Upper lobe of left lung (tissue), 6 donors: ENCODE measurements at regions not wholly inside any gene's neighbourhood (a gene's known extent, or its start where the extent isn't known, plus 50 kb on each side); places are given as distances from the start of the nearest gene placed in this dataset.
"Not testable (repeated sequence)": the region's sequence is repeated elsewhere in the genome, so short reads cannot be mapped to it uniquely, and the experiment has no call there.

Source experiments
- ATAC-seq, 2 donors: fragments of 200-7000 bp; cut with Tn5 transposase; one replicate each; pipeline ENCODE4 v1.9.1; 2022; ENCODE audit warnings: mild to moderate bottlenecking in 2 of 2, moderate library complexity in 2 of 2; ENCODE audit not compliant: low FRiP score in 2 of 2
- DNase-seq, 2 donors: peaks; one replicate each; pipeline ENCODE4 v3.0.0-alpha.2; 2019 to 2020
- H3K27ac ChIP-seq, 4 donors: fragments of 200-600 bp; sonication (generic); one replicate each; pipeline ENCODE4 v1.5.1; 2016 to 2019
- H3K27me3 ChIP-seq, 4 donors: fragments of 200-600 bp; sonication (generic); one replicate each; pipeline ENCODE4 v1.5.1; 2017 to 2019
- H3K36me3 ChIP-seq, 4 donors: fragments of 200-600 bp; sonication (generic); one replicate each; pipeline ENCODE4 v1.5.1; 2016 to 2019
- H3K4me1 ChIP-seq, 4 donors: fragments of 200-600 bp; sonication (generic); one replicate each; pipeline ENCODE4 v1.5.1; 2018 to 2019
- H3K4me3 ChIP-seq, 4 donors: fragments of 200-600 bp; sonication (generic); one replicate each; pipeline ENCODE4 v1.5.1; 2017 to 2019; ENCODE audit warnings: mild to moderate bottlenecking in 2 of 4, moderate library complexity in 1 of 4
- H3K9me3 ChIP-seq, 4 donors: fragments of 200-600 bp; sonication (generic); one replicate each; pipeline ENCODE4 v1.5.1; 2018 to 2019
- CTCF ChIP-seq, 6 experiments: fragments of 450-650 bp in 4 of 6; fragments of 200-600 bp in 2 of 6; sonication (generic) in 2 of 6; IDR thresholded peaks; one replicate each; pipeline ENCODE4 v1.5.1; 2016 to 2019; ENCODE audit warnings: antibody characterized with exemption in 6 of 6
- EP300 ChIP-seq, 4 donors: sonication (generic); formaldehyde crosslinking; IDR thresholded peaks; one replicate each; pipeline ENCODE4 v1.5.1; 2017; ENCODE audit warnings: antibody characterized with exemption in 4 of 4, control low read depth in 2 of 4
- POLR2A ChIP-seq, 4 donors: fragments of 450-650 bp; IDR thresholded peaks; one replicate each; pipeline ENCODE4 v1.5.1; 2016 to 2017; ENCODE audit warnings: antibody characterized with exemption in 4 of 4, mild to moderate bottlenecking in 2 of 4
- POLR2AphosphoS5 ChIP-seq, 2 donors: sonication (generic); formaldehyde crosslinking; IDR thresholded peaks; one replicate each; pipeline ENCODE4 v1.5.1; 2017; ENCODE audit warnings: antibody characterized with exemption in 2 of 2
- WGBS, 2 donors: methylation state at CpG; one replicate each; pipeline ENCODE4 v1.1.5; 2017 to 2018; 5-methylcytosine and 5-hydroxymethylcytosine counted together
- donor health status: DM: no; HTN: no; CAD: no; lungs with moderate emphysema.
- donor health status: DM: no; HTN: yes; CAD: no; lungs with severe emphysema.

GRCh38 chr4:111433441-111433840 is 711.8 kb upstream of the FAM241A start:
- TF ChIP-seq EP300 (IDR thresholded peaks at IDR 0.05) (no peak), POLR2A (IDR thresholded peaks at IDR 0.05) (no peak), POLR2AphosphoS5 (IDR thresholded peaks at IDR 0.05) (no peak), CTCF (IDR thresholded peaks at IDR 0.05) (no peak)
- Histone ChIP-seq H3K9me3 (no peaks in the 10 kb centered on the region), H3K4me3 (no peak overlapping the region), H3K27me3 (no peaks in the 10 kb centered on the region), H3K36me3 (no peaks in the 10 kb centered on the region), H3K4me1 (no peaks in the 10 kb centered on the region), H3K27ac (no peak overlapping the region)
- 73 to 76% methylated on average over 2 of the region's 2 CpGs for WGBS, 2 donors
- no peak for DNase-seq
- no peak for ATAC-seq

GRCh38 chr4:111434586-111434985 is 710.7 kb upstream of the FAM241A start:
- 68 to 70% methylated on average over 7 of the region's 7 CpGs for WGBS, 2 donors
- no peak for ATAC-seq
- Histone ChIP-seq H3K4me3 (no peak overlapping the region), H3K4me1 (no peaks in the 10 kb centered on the region), H3K27me3 (no peaks in the 10 kb centered on the region), H3K27ac (no peak overlapping the region), H3K36me3 (no peaks in the 10 kb centered on the region), H3K9me3 (no peaks in the 10 kb centered on the region)
- no peak for DNase-seq
- TF ChIP-seq POLR2AphosphoS5 (IDR thresholded peaks at IDR 0.05) = no peak
- TF ChIP-seq EP300 (IDR thresholded peaks at IDR 0.05) = no peak
- no peak for TF ChIP-seq POLR2A (IDR thresholded peaks at IDR 0.05)
- no peak for TF ChIP-seq CTCF (IDR thresholded peaks at IDR 0.05)

GRCh38 chr4:111435986-111436744 is 709.1 kb upstream of the FAM241A start:
- Histone ChIP-seq H3K9me3 (no peaks in the 10 kb centered on the region), H3K27ac (no peak overlapping the region), H3K36me3 (no peaks in the 10 kb centered on the region), H3K4me3 (no peak overlapping the region), H3K4me1 (no peaks in the 10 kb centered on the region), H3K27me3 (no peaks in the 10 kb centered on the region)
- no peak for DNase-seq
- WGBS, 2 donors = 65 to 78% methylated on average over 2 of the region's 2 CpGs
- no peak for TF ChIP-seq CTCF (IDR thresholded peaks at IDR 0.05)
- no peak for TF ChIP-seq POLR2AphosphoS5 (IDR thresholded peaks at IDR 0.05)
- no peak for TF ChIP-seq POLR2A (IDR thresholded peaks at IDR 0.05)
- TF ChIP-seq EP300 (IDR thresholded peaks at IDR 0.05) = no peak
- no peak for ATAC-seq

GRCh38 chr4:111441687-111442086 is 703.6 kb upstream of the FAM241A start:
- WGBS, 2 donors = 50 to 73% methylated on average over 2 of the region's 2 CpGs
- Histone ChIP-seq H3K27me3 (no peaks in the 10 kb centered on the region), H3K4me3 (no peak overlapping the region), H3K4me1 (no peaks in the 10 kb centered on the region), H3K36me3 (no peaks in the 10 kb centered on the region), H3K9me3 (no peaks in the 10 kb centered on the region), H3K27ac (no peak overlapping the region)
- TF ChIP-seq POLR2A (IDR thresholded peaks at IDR 0.05) = no peak
- no peak for DNase-seq
- ATAC-seq = no peak

GRCh38 chr4:111444836-111445235 is 700.4 kb upstream of the FAM241A start:
- 66 to 85% methylated on average over 3 of the region's 3 CpGs for WGBS, 2 donors
- ATAC-seq, H3K27me3 ChIP-seq: not testable (repeated sequence)

GRCh38 chr4:111449657-111450056 is 695.6 kb upstream of the FAM241A start:
- no peak overlapping the region for H3K27ac ChIP-seq
- no peaks in the 10 kb centered on the region for H3K4me1 ChIP-seq
- H3K9me3 ChIP-seq = no peaks in the 10 kb centered on the region
- H3K36me3 ChIP-seq = no peaks in the 10 kb centered on the region
- WGBS, 2 donors = 80 to 83% methylated on average over 1 of the region's 1 CpG
- no peak for TF ChIP-seq CTCF (IDR thresholded peaks at IDR 0.05)
- no peak for TF ChIP-seq POLR2A (IDR thresholded peaks at IDR 0.05)
- TF ChIP-seq POLR2AphosphoS5 (IDR thresholded peaks at IDR 0.05) = no peak
- no peak for TF ChIP-seq EP300 (IDR thresholded peaks at IDR 0.05)
- no peaks in the 10 kb centered on the region for H3K27me3 ChIP-seq
- ATAC-seq (no peak), DNase-seq (no peak)
- H3K4me3 ChIP-seq = no peak overlapping the region

More at GRCh38 chr4:111444836-111445235, 700.4 kb upstream of the FAM241A start:
- not testable (repeated sequence) for H3K4me3 ChIP-seq, H3K9me3 ChIP-seq, H3K4me1 ChIP-seq, H3K27ac ChIP-seq, DNase-seq, H3K36me3 ChIP-seq
